GM18511 (cell line): ENCODE measurements at regions not wholly inside any gene's neighbourhood (a gene's known extent, or its start where the extent isn't known, plus 50 kb on each side); places are given as distances from the start of the nearest gene placed in this dataset.

ENCODE experiments used
- ATAC-seq: cut with Tn5 transposase; IDR thresholded peaks from one replicate; pipeline ENCODE4 v1.9.1; 2021; ENCODE audit warnings: mild to moderate bottlenecking, moderate library complexity; ENCODE audit not compliant: unreplicated experiment

GRCh38 chr3:87045473-87045872 lies 54.5 kb upstream of the VGLL3 start:
- no peak for ATAC-seq

- no peak for ATAC-seq
These were observed 53.9 kb upstream of the VGLL3 start for GRCh38 chr3:87044846-87045245.

- ATAC-seq, result no peak
These were observed 53.5 kb upstream of the VGLL3 start for GRCh38 chr3:87044409-87044808.

GRCh38 chr3:87041191-87041590 lies 50.2 kb upstream of the VGLL3 start:
- no peak for ATAC-seq
